Mesodermal cell (in vitro differentiated cells): ENCODE measurements at regions not wholly inside any gene's neighbourhood (a gene's known extent, or its start where the extent isn't known, plus 50 kb on each side); places are given as distances from the start of the nearest gene placed in this dataset.

Experiments used
- H3K27ac ChIP-seq: 2 replicates; pipeline ENCODE4 v1.7.0; 2013; ENCODE audit warnings: mild to moderate bottlenecking, low read depth, low read length, moderate library complexity; ENCODE audit not compliant: severe bottlenecking
- H3K36me3 ChIP-seq: 2 replicates; pipeline ENCODE4 v1.7.1; 2013; ENCODE audit warnings: mild to moderate bottlenecking, low read length, moderate library complexity; ENCODE audit not compliant: control insufficient read depth, insufficient read depth
- H3K4me1 ChIP-seq: one replicate; pipeline ENCODE4 v1.7.1; 2013; ENCODE audit warnings: mild to moderate bottlenecking, low read length; ENCODE audit not compliant: insufficient read depth, control insufficient read depth, poor library complexity, severe bottlenecking
- H3K4me3 ChIP-seq: 2 replicates; pipeline ENCODE4 v1.7.0; 2013; ENCODE audit warnings: low read length, control low read depth, mild to moderate bottlenecking; ENCODE audit not compliant: insufficient read depth, poor library complexity, severe bottlenecking; ENCODE audit errors: extremely low read depth
- H3K9me3 ChIP-seq: 2 replicates; pipeline ENCODE4 v1.7.1; 2013; ENCODE audit warnings: mild to moderate bottlenecking, low read length, moderate library complexity; ENCODE audit not compliant: control insufficient read depth
- WGBS, 2 experiments: methylation state at CpG; one replicate each; pipeline ENCODE4 v1.1.5; 2013; ENCODE audit warnings: missing lambda C conversion rate in 2 of 2; ENCODE audit not compliant: insufficient coverage in 2 of 2; 5-methylcytosine and 5-hydroxymethylcytosine counted together

DNA sequence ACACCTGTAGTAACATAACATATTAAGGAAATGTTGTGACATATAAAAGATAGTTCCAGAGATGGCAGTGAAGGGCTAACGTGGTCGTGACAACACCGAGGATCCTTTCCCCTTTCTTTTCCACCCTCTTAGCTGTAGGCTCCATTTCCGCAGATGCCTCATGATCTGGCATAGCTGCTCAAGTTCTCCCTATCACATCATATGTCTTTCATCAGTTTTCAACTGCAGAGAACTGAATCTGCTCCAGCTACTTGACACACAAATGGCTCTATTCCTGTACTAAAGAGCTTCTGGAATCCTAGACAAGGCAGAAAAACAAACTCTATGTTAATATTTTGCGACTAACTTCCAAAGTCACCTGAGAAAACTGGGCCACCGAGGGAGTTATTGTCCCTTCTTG is 275.0 kb upstream of the SLCO3A1 start:
- H3K4me3 ChIP-seq: no peak overlapping the region
- no peaks in the 10 kb centered on the region for H3K9me3 ChIP-seq
- H3K27ac ChIP-seq: no peak overlapping the region
- no peaks in the 10 kb centered on the region for H3K36me3 ChIP-seq
- 85 to 88% methylated on average over 6 of the region's 6 CpGs for WGBS, 2 experiments
- H3K4me1 ChIP-seq: no peaks in the 10 kb centered on the region

- H3K4me3 ChIP-seq: no peak overlapping the region
- WGBS, 2 experiments: 83 to 100% methylated on average over 2 to 3 of the region's 3 CpGs
- no peaks in the 10 kb centered on the region for H3K9me3 ChIP-seq
- no peak overlapping the region for H3K27ac ChIP-seq
- H3K36me3 ChIP-seq: no peaks in the 10 kb centered on the region
- no peaks in the 10 kb centered on the region for H3K4me1 ChIP-seq
Observed at GRCh38 chr15:91584895-91585294, 268.6 kb upstream of the SLCO3A1 start.

DNA sequence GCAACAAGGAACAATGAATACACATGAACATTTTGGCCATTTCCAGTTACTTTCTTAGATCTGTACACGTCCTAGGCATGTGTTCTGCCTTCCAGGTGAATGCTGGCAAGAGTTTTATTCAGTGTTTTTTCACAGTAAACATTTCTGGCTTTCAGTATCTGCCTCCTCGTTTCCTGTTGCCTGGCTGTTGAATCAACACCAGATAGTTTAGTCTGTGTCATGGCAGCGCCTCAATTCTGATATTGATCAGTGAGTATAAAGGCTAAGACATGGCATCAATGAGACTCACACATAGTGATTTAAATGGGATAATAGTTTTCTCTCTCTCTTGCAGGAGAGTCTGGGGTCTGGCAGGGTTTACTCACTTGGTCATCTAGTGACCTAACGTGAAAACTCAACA is 266.9 kb upstream of the SLCO3A1 start:
- no peak overlapping the region for H3K4me3 ChIP-seq
- no peaks in the 10 kb centered on the region for H3K36me3 ChIP-seq
- H3K27ac ChIP-seq: no peak overlapping the region
- WGBS, 2 experiments: 81 to 90% methylated on average over 1 to 4 of the region's 4 CpGs
- no peaks in the 10 kb centered on the region for H3K9me3 ChIP-seq
- no peaks in the 10 kb centered on the region for H3K4me1 ChIP-seq

- H3K4me1 ChIP-seq: no peaks in the 10 kb centered on the region
- WGBS, 2 experiments: 85 to 100% methylated on average over 2 to 3 of the region's 3 CpGs
Observed at GRCh38 chr15:91589360-91589759, 264.1 kb upstream of the SLCO3A1 start.

DNA sequence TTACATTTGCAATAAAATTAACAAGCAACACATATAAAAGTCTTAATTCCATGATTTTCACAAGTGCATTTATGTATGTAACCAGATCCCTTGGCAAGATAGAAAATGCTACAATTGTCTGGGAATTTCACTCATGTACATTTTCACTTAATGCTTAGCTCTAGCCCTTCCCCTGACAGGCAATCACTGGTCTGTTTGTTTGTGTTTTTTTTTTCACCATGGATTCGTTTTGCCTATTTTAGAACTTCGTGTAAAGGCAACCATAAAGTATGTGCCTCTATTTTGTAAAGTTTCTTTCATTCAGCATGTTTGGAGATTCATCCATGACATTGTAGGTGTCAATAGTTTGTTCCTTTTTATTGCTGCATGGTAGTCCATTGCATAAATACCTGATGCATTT is 260.9 kb upstream of the SLCO3A1 start:
- no peaks in the 10 kb centered on the region for H3K4me1 ChIP-seq
- WGBS, 2 experiments: 65% methylated on average over 2 of the region's 2 CpGs; no CpG with 5 or more reads in 1 of the 2 experiments
- no peaks in the 10 kb centered on the region for H3K36me3 ChIP-seq
- no peak overlapping the region for H3K4me3 ChIP-seq
- no peak overlapping the region for H3K27ac ChIP-seq
- no peaks in the 10 kb centered on the region for H3K9me3 ChIP-seq

More at GRCh38 chr15:91589360-91589759, 264.1 kb upstream of the SLCO3A1 start:
- Histone ChIP-seq H3K36me3 (no peaks in the 10 kb centered on the region), H3K9me3 (no peaks in the 10 kb centered on the region), H3K4me3 (no peak overlapping the region), H3K27ac (no peak overlapping the region)

DNA sequence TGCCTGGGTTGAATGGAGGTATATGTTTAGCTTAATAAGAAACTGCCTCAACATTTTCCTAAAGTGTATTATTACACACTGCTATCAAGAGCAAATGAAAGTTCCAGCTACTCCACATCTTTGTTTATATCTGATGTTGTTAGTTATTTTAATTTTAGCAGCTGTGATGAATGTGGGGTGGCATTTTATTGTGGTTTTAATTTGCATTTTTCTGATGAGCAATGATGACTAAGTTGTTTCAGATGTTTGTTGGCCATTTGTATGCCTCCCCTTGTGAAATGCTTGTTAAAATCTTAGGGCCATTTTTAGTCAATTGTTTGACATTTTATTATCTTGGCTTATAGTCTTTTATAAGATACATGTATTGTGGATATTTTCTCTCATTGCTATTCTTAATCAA is 260.4 kb upstream of the SLCO3A1 start:
- H3K9me3 ChIP-seq: no peaks in the 10 kb centered on the region
- H3K4me1 ChIP-seq: no peaks in the 10 kb centered on the region
- no peaks in the 10 kb centered on the region for H3K36me3 ChIP-seq
- H3K27ac ChIP-seq: no peak overlapping the region
- H3K4me3 ChIP-seq: no peak overlapping the region

- H3K4me1 ChIP-seq: no peaks in the 10 kb centered on the region
- H3K36me3 ChIP-seq: no peaks in the 10 kb centered on the region
- no peaks in the 10 kb centered on the region for H3K9me3 ChIP-seq
- no CpG with 5 or more reads among the region's 1 CpG for WGBS, 2 experiments
- H3K4me3 ChIP-seq: no peak overlapping the region
- no peak overlapping the region for H3K27ac ChIP-seq
Observed at GRCh38 chr15:91593653-91594052, 259.9 kb upstream of the SLCO3A1 start.

GRCh38 chr15:91599261-91599660 is 254.2 kb upstream of the SLCO3A1 start:
- no peak overlapping the region for H3K27ac ChIP-seq
- no peak overlapping the region for H3K4me3 ChIP-seq
- WGBS, 2 experiments: 10 to 39% methylated on average over 1 to 2 of the region's 3 CpGs
- H3K9me3 ChIP-seq: no peaks in the 10 kb centered on the region
- no peaks in the 10 kb centered on the region for H3K4me1 ChIP-seq
- no peaks in the 10 kb centered on the region for H3K36me3 ChIP-seq

DNA sequence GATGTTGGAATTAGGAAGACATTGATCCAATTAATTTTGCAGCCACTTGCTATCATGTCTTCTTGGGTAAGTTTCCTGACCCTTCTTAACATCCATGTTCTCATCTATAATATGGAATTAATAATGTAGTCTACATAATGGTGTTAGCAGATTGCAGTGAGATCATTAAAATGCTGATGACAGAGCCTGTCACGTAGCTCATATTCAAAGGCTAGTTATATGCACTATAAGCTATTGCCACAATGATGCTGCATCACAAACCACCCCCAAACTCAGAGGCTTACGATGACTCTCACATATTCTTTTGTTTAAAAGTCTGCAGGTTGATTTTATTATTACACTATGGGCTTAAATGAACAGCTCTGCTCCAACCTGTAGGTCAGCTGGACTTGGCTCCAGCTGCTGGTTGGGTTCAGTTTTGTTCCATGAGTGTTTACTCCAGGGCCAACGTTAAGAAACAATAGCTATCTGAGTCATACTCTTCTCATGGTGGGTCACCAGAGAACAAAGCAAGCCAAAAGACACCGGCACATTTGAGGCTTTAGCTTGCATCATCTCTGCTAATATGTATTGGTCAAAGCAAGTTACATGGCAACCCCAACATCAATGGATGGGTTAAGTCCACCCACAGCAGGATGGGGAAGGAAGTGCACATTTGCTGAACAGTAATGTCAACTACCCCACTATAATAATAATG is 250.0 kb upstream of the SLCO3A1 start:
- Histone ChIP-seq H3K4me3 (no peak overlapping the region), H3K4me1 (no peaks in the 10 kb centered on the region), H3K9me3 (no peaks in the 10 kb centered on the region), H3K36me3 (no peaks in the 10 kb centered on the region), H3K27ac (no peak overlapping the region)
- 88 to 90% methylated on average over 2 of the region's 4 CpGs for WGBS, 2 experiments

GRCh38 chr15:91604122-91604521 is 249.4 kb upstream of the SLCO3A1 start:
- 84% methylated on average over 4 of the region's 5 CpGs; no CpG with 5 or more reads in 1 of the 2 experiments for whole genome bisulfite sequencing, 2 experiments
- Histone ChIP-seq H3K9me3 (no peaks in the 10 kb centered on the region), H3K4me1 (no peaks in the 10 kb centered on the region), H3K4me3 (no peak overlapping the region), H3K36me3 (no peaks in the 10 kb centered on the region), H3K27ac (no peak overlapping the region)

- 100% methylated on average over 1 of the region's 2 CpGs; no CpG with 5 or more reads in 1 of the 2 experiments for WGBS, 2 experiments
- Histone ChIP-seq H3K36me3 (no peaks in the 10 kb centered on the region), H3K4me3 (no peak overlapping the region), H3K27ac (no peak overlapping the region), H3K9me3 (no peaks in the 10 kb centered on the region), H3K4me1 (no peaks in the 10 kb centered on the region)
Observed at GRCh38 chr15:91605576-91605975, 247.9 kb upstream of the SLCO3A1 start.
